HG02610 (cell line): ENCODE measurements at regions not wholly inside any gene's neighbourhood (a gene's known extent, or its start where the extent isn't known, plus 50 kb on each side); places are given as distances from the start of the nearest gene placed in this dataset.

Source experiments
- ATAC-seq: cut with Tn5 transposase; IDR thresholded peaks from one replicate; pipeline ENCODE4 v1.9.1; 2021; ENCODE audit warnings: mild to moderate bottlenecking, moderate library complexity; ENCODE audit not compliant: unreplicated experiment

DNA sequence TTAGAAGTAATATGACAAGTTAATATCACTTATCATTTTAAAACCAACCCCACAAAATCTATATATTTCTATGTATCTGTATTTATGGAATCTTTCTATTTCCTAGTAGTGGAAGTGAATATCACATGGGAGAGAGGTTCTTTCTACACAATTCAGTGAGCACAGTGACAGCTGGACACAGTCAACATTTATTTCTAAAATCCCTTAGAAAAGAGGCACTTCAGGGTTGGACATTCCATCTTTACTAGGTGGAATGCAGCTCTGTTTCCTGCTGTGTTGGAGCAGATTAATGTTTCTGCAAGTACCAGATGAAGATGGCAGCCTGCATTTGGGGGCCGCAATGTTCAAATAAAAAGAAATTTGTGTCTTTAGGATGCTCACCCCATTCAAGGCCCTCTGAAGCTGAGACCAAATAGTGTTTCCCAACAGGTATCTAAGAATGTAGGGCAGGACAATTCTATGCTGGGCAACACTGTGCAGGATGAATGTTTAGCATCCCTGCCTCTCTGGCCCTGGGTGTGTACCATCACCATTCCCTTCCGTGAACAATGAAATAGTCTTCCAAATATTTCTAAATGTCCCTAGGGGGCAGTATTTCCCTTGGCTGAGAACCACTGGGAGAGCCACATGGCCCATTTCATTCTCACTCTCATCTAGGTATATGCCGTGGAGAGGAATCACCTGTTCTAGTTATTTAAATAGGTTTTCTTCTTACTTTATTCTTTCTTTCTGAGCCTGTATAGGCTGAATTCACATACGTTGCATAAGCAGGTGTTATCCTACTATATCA is 394.8 kb downstream of the PRDM2 start:
- no peak for ATAC-seq

DNA sequence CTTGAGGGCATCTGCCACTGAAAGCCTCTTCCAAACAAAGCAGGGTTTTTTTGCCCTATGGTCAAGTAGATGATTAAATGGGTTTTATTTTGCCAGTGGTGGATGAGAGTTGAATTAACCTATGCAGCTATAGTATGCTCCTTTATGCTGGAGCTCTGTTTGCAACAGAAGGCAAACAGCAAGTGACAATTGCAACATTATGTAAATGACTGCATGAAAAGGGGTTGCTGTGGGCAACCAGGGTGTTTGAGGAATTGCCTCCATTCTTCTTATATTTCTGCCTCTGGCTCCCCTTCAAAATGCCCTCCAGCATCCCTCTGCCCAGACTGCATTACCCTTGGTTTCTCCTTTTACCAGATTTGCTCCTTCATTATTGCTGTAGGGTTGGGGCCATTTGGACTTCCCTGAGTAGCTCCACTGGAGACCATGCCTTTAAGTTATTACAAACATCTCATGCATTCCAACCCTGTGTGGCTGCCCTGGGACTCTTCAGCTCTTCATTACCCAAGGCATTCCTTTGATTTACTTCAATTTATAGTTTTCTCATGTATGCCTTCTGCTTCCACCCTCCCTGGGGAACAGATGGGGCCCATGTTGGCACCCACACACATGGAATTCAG is 398.4 kb downstream of the PRDM2 start:
- no peak for ATAC-seq

GRCh38 chr1:14100444-14100843 is 400.5 kb downstream of the PRDM2 start:
- no peak for ATAC-seq

DNA sequence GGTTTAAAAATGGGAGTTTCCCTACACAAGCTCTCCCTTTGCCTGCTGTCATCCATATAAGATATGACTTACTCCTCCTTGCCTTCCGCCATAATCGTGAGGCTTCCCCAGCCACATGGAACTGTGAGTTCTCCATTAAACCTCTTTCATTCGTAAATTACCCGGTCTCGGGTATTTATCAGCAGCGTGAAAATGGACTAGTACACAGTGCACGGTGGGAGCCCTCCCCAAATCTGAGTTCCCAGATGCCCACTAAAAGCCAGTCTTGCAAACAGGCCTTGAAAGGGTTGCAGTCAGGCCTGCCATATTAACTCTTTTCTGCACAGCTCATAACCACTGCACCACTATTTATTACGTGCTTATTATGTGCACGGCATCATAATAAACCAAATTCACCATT is 400.9 kb downstream of the PRDM2 start:
- no peak for ATAC-seq

GRCh38 chr1:14102180-14102579 is 402.2 kb downstream of the PRDM2 start:
- no peak for ATAC-seq

GRCh38 chr1:14103878-14104430 is 404.0 kb downstream of the PRDM2 start:
- no peak for ATAC-seq

- no peak for ATAC-seq
Measured at GRCh38 chr1:14106126-14106525, 406.1 kb downstream of the PRDM2 start.

GRCh38 chr1:14106679-14107313 is 406.8 kb downstream of the PRDM2 start:
- ATAC-seq, result no peak

DNA sequence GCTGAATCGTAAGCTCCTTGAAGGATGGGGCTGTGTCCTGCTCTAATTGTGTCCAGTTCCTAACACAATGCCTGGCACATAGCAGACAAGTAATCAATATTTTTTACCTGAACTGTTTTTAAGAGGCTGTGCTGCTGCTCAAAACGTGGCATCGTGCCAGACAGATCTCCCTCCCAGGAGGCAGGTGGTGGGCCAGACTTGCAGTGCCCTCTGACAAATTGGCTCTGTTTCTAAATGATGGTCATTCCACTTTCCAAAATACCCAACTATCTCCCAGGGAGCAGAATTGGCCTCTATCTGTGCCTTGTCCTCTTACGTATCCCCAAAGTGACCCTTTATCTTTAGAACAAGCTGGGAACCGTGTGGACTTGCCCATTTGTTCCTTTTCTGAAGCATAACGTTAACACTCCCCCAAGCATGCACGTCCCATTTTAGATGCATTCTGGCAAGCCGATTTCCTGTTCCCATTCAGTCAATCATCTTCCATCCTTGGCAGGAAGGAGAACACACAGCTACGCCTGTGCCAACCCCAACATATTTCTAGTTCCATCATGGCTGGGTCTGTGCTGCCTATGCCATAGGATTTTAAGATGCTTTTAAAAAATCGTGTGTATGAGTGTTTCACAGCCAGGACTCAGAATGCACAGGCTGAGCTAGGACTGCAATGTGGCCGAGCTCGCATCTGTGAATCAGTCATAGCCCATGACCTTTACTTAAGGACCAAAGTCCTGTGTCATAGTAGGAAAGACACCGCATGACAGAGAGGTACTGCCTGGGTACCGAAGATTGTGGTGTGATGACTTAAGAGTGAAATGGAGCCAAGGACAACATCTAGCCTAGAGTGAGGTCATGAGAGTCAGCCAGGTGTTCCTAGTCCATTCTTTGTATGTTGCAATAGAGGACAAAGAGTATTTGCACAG is 408.6 kb downstream of the PRDM2 start:
- no peak for ATAC-seq

DNA sequence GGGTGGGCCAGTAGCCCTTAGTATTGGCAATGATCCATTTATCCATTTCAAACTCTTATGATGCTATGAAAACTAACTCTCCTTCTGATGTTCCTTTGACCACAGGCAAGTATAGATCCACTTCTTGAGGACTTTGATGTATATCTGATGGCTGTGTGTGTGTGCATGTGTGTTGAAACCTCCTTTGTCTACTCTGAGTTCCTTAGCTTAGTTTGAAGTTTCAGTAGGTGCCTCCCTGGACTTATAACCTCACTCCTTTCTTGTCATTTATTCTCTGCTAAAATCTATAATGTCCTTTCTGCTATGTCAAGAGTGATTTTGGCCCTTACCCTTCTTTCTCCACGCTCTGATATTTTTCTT is 409.3 kb downstream of the PRDM2 start:
- ATAC-seq, result no peak

DNA sequence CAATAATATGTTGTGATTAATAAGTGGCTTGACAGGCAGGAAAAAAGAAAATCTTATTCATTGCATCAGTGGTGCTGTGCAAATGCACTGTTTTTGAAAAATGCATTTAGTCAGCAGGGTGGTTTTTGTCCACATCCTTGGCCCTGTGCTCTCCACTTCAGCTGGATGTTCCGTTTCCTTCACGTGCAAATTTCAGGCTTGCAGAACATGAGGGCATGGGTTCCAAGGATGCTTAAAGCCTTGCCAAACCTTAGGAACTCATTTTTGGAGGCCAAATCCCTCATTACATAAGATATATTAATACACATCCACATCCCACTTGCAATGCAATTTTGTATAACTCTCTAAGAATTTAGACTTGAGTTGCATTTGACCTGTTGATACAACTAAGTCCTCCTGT is 410.1 kb downstream of the PRDM2 start:
- ATAC-seq, result no peak

- no peak for ATAC-seq
Measured at GRCh38 chr1:14111121-14111520, 411.1 kb downstream of the PRDM2 start.

- ATAC-seq, result no peak
Measured at GRCh38 chr1:14112613-14113012, 412.6 kb downstream of the PRDM2 start.

DNA sequence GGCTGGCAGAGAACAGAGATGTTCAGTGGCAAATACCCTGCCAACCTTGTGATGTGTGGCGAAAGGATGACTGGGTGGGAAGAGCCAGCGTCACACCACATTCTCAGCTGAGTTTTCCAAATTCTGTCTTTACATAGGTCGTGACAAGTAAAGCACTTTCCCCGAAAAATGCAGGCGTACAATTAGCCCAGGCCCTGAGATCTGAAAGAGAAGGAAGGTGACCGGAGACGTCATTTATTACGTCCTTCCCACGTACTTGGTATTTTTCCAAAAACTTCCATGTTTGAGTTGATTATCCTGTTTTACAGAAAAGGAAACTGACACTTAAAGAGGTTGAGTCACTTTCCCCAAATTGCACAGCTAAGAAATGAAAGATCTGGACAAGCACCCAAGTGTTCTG is 413.3 kb downstream of the PRDM2 start:
- ATAC-seq, result no peak

DNA sequence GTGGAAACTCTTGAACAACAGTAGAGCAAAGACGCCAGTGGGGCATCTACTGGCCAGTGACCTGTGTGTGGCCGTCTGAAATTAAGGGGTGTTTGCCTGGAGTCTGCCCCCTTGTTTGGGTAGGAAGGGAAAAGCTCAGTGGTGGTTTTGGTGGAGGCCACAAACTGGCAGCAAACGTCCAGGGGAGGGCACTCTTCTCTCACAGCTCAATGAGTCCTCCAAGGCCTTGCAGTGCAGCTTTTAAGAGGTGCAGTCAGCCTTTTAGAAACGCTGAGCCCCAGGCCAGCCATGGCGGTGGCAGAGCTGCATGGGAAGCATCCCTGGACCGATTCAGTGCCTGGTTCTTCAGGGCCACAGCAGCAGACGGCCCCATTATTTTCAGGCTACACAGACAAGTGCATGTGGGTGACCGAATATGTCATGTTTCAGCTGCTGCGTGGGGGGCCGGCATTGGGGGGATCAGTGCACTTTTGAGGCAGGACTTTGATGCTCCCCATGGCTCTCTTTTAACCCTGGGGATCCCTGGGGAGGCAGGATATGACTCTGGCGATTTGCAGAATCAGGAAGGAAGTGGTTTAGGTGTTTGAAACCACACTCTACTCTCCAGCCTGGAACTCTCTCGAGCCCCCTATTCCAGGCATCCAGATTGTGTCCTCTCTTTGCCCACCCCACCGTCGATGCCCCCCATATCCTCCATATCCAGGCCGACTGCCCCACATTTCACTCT is 414.0 kb downstream of the PRDM2 start:
- no peak for ATAC-seq

DNA sequence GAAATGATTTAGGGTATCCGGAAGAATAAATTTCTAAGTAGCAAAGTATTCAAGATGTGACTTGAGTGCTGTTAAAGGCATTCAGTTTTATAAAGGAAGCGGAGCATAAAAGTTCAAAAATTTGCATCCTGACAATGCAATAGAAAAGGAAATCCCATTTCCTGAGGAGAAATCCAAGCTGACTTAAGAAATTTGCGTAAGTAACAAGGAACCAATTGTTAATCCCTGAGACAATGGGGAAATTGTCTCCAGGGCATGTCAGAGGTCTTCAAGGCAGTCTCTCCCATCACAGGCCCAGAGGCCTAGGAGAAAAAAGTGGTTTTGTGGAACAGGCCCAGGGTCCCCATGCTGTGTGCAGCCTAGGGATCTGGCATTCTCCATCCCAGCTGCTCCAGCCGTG is 416.0 kb downstream of the PRDM2 start:
- ATAC-seq, result no peak

- no peak for ATAC-seq
Measured at GRCh38 chr1:14117700-14118099, 417.7 kb downstream of the PRDM2 start.

DNA sequence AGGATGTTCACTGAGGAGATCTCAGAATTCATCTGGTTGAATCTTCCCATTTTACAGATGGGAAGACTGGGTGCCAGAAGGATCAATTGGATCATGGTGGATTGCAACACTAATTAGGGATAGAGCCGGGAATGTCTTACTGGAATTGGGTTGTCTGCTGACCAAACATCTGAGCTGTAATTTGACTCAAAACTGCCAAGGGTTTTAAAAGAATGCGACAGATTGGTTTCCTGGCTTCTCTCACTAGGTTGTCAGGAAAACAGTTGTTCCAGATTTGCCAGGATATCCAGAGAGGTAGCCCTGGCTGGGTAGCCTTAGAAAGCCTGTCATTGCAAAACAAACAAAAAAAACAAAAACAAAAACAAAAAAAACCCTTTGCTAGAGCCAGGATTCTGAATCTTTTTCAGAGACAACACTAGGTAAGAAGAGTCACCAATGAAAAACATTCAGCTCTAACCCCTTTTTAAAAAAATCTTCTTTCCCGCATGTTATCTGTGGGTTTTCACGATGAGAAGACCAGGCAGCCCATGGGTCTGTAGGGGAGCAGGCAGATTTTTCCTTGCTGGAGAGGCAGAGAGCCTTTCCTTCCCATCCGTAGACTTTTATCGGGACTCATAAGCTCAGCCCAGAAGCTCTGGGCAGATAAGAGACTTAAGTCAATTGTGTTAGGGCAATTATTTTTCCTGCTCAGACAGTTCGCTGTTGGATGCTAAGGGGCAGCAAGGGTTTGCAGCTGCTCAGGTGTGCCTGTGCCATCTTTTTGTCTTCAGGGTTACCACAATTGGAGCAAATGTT is 418.9 kb downstream of the PRDM2 start:
- no peak for ATAC-seq

DNA sequence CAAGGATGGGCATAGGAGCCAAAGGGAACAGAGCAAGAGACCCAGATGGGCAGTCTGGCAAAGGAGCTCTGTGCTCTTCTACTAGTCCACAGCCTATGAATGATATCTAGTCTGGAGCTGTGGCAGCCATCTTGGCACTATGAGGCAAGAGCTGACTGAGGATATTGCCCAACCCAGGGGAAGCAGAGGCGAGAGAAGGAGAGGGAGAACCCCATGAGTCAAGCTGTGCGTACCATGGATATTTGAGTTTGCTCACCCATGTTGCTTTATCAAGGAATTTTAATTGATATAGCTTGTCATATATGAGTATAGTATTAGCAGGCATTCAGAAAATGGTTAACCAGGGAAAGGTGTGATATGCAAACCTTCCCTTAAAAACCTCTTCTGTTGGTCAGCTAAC is 420.9 kb downstream of the PRDM2 start:
- ATAC-seq, result no peak
